Lower lobe of right lung (tissue), 2 donors: ENCODE measurements at regions not wholly inside any gene's neighbourhood (a gene's known extent, or its start where the extent isn't known, plus 50 kb on each side); places are given as distances from the start of the nearest gene placed in this dataset.

Experiments used
- ATAC-seq, 2 donors: fragments of 200-7000 bp; cut with Tn5 transposase; one replicate each; pipeline ENCODE4 v1.9.1; 2020 to 2022; ENCODE audit warnings: mild to moderate bottlenecking in 2 of 2, moderate library complexity in 2 of 2
- DNase-seq: peaks from one replicate; pipeline ENCODE4 v3.0.0-alpha.2; 2020
- H3K27ac ChIP-seq: fragments of 200-600 bp; one replicate; pipeline ENCODE4 v1.8.0; 2022
- H3K27me3 ChIP-seq: fragments of 200-600 bp; one replicate; pipeline ENCODE4 v1.8.0; 2022; ENCODE audit warnings: low read depth
- H3K36me3 ChIP-seq: fragments of 200-600 bp; one replicate; pipeline ENCODE4 v1.8.0; 2022; ENCODE audit warnings: mild to moderate bottlenecking
- H3K4me1 ChIP-seq: fragments of 200-600 bp; one replicate; pipeline ENCODE4 v1.8.0; 2022
- H3K4me3 ChIP-seq: fragments of 200-600 bp; one replicate; pipeline ENCODE4 v1.8.0; 2022; ENCODE audit warnings: mild to moderate bottlenecking
- H3K9me3 ChIP-seq: fragments of 200-600 bp; one replicate; pipeline ENCODE4 v1.8.0; 2022
- intact Hi-C: fragments of 100-400 bp; cut with DNase I; formaldehyde crosslinking; loops from one replicate; pipeline ENCODE4 v1.11.0; 2022
- TF ChIP-seq, protein P1 (sequence below): fragments of 200-600 bp; IDR thresholded peaks from one replicate; pipeline ENCODE4 v1.8.0; 2022; ENCODE audit warnings: antibody characterized with exemption, mild to moderate bottlenecking
- donor health status: DM: no; HTN: yes; CAD: no; lungs with severe emphysema.

DNA sequence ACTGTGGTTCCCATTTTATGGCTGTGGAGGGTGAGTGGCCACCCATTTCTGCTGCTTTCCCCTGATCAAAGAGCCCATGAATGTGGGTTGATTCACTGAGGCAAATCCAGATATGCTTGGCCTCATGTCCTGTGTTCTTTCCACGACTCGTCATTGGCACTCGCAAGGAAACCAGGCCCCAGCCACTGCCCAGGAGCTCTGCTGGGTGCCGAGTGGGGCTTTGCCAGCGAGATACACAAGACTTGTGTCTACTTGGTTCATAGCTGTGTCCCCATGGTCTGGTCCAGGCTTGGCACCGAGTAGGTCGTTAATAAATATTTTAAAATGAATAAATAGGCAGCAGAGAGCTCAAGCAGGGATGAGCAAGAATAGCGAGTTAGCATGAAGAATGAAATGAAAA lies 1291.5 kb downstream of the TBC1D22A start:
- TF ChIP-seq, protein P1, sequence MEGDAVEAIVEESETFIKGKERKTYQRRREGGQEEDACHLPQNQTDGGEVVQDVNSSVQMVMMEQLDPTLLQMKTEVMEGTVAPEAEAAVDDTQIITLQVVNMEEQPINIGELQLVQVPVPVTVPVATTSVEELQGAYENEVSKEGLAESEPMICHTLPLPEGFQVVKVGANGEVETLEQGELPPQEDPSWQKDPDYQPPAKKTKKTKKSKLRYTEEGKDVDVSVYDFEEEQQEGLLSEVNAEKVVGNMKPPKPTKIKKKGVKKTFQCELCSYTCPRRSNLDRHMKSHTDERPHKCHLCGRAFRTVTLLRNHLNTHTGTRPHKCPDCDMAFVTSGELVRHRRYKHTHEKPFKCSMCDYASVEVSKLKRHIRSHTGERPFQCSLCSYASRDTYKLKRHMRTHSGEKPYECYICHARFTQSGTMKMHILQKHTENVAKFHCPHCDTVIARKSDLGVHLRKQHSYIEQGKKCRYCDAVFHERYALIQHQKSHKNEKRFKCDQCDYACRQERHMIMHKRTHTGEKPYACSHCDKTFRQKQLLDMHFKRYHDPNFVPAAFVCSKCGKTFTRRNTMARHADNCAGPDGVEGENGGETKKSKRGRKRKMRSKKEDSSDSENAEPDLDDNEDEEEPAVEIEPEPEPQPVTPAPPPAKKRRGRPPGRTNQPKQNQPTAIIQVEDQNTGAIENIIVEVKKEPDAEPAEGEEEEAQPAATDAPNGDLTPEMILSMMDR, result no peak
- Histone ChIP-seq H3K4me1 (no peaks in the 10 kb centered on the region), H3K36me3 (no peaks in the 10 kb centered on the region), H3K27me3 (peaks cover 13% of the 10 kb centered on the region), H3K9me3 (no peaks in the 10 kb centered on the region), H3K4me3 (no peak overlapping the region), H3K27ac (no peak overlapping the region)
- ATAC-seq, result no peak
- no peak for DNase-seq
- intact Hi-C loops, result no loop called here

GRCh38 chr22:48053486-48053885 lies 1291.0 kb downstream of the TBC1D22A start:
- H3K36me3 ChIP-seq, result no peaks in the 10 kb centered on the region
- H3K27me3 ChIP-seq, result peaks cover 9% of the 10 kb centered on the region
- H3K4me3 ChIP-seq, result no peak overlapping the region
- no peaks in the 10 kb centered on the region for H3K9me3 ChIP-seq
- no peak overlapping the region for H3K27ac ChIP-seq
- ATAC-seq (no peak), DNase-seq (no peak)
- intact Hi-C loops, result no loop called here
- TF ChIP-seq, protein P1, result no peak
- no peaks in the 10 kb centered on the region for H3K4me1 ChIP-seq

GRCh38 chr22:48052621-48052890 lies 1290.1 kb downstream of the TBC1D22A start:
- Histone ChIP-seq H3K4me3 (no peak overlapping the region), H3K27me3 (peaks cover 9% of the 10 kb centered on the region), H3K9me3 (no peaks in the 10 kb centered on the region), H3K4me1 (no peaks in the 10 kb centered on the region), H3K27ac (no peak overlapping the region), H3K36me3 (no peaks in the 10 kb centered on the region)
- intact Hi-C loops, result no loop called here
- TF ChIP-seq, protein P1, result no peak
- ATAC-seq (no peak), DNase-seq (no peak)

- Histone ChIP-seq H3K36me3 (no peaks in the 10 kb centered on the region), H3K9me3 (no peaks in the 10 kb centered on the region), H3K4me1 (no peaks in the 10 kb centered on the region), H3K27ac (no peak overlapping the region), H3K27me3 (peaks cover 9% of the 10 kb centered on the region), H3K4me3 (no peak overlapping the region)
- intact Hi-C loops, result no loop called here
- DNase-seq, result no peak
- TF ChIP-seq, protein P1, result no peak
- no peak for ATAC-seq
Observed at GRCh38 chr22:48051796-48052620, 1289.6 kb downstream of the TBC1D22A start.

- ATAC-seq (no peak), DNase-seq (no peak)
- TF ChIP-seq, protein P1, result no peak
- no peak overlapping the region for H3K4me3 ChIP-seq
- H3K9me3 ChIP-seq, result no peaks in the 10 kb centered on the region
- no peaks in the 10 kb centered on the region for H3K4me1 ChIP-seq
- H3K36me3 ChIP-seq, result no peaks in the 10 kb centered on the region
- H3K27me3 ChIP-seq, result peaks cover 12% of the 10 kb centered on the region
- H3K27ac ChIP-seq, result no peak overlapping the region
- intact Hi-C loops, result no loop called here
Observed at GRCh38 chr22:48050836-48051235, 1288.4 kb downstream of the TBC1D22A start.
